Endothelial cell of umbilical vein (primary cell): ENCODE measurements at regions not wholly inside any gene's neighbourhood (a gene's known extent, or its start where the extent isn't known, plus 50 kb on each side); places are given as distances from the start of the nearest gene placed in this dataset.

Experiments
- CTCF ChIP-seq, 2 donors: IDR thresholded peaks; 1 replicate in 1 of 2; 2 replicates in 1 of 2; pipeline ENCODE4 v1.5.1; 2011; ENCODE audit warnings: low read length in 2 of 2, mild to moderate bottlenecking in 2 of 2, moderate library complexity in 2 of 2, control low read depth in 1 of 2, inconsistent platforms in 1 of 2, low read depth in 1 of 2; ENCODE audit not compliant: insufficient read depth in 1 of 2; ENCODE audit errors: extremely low read depth in 1 of 2
- EZH2 ChIP-seq: IDR thresholded peaks from 2 replicates; pipeline ENCODE4 v1.6.1; 2012; ENCODE audit warnings: borderline replicate concordance, low read depth, mild to moderate bottlenecking, moderate library complexity, low read length, inconsistent platforms; ENCODE audit not compliant: severe bottlenecking
- FOS ChIP-seq: IDR thresholded peaks from 2 replicates; pipeline ENCODE4 v1.6.1; 2011; ENCODE audit warnings: mild to moderate bottlenecking, low read length, moderate library complexity, borderline replicate concordance; ENCODE audit not compliant: insufficient read depth
- GATA2 ChIP-seq: IDR thresholded peaks from 2 replicates; pipeline ENCODE4 v1.7.0; 2011; ENCODE audit warnings: low read depth, mild to moderate bottlenecking, moderate library complexity, mixed read lengths, low read length; ENCODE audit not compliant: insufficient read length, insufficient read depth
- JUN ChIP-seq: IDR thresholded peaks from 2 replicates; pipeline ENCODE4 v1.6.1; 2011; ENCODE audit warnings: borderline replicate concordance, low read depth; ENCODE audit not compliant: insufficient read length, insufficient read depth
- MAX ChIP-seq: IDR thresholded peaks from 2 replicates; pipeline ENCODE4 v1.6.1; 2011; ENCODE audit not compliant: insufficient read depth, insufficient read length
- MYC ChIP-seq: IDR thresholded peaks from one replicate; pipeline ENCODE4 v1.6.1; 2011; ENCODE audit warnings: mild to moderate bottlenecking, low read depth, low read length
- POLR2A ChIP-seq: IDR thresholded peaks from 2 replicates; pipeline ENCODE4 v1.6.1; 2012; ENCODE audit warnings: low read depth, mild to moderate bottlenecking, control low read depth, low read length
- POLR2AphosphoS5 ChIP-seq: IDR thresholded peaks from 2 replicates; pipeline ENCODE4 v1.6.1; 2012; ENCODE audit warnings: low read depth, mild to moderate bottlenecking, control low read depth, low read length, moderate library complexity; ENCODE audit not compliant: insufficient read depth

- no peak for TF ChIP-seq EZH2
- no peak for TF ChIP-seq MYC
- TF ChIP-seq CTCF (IDR thresholded peaks at IDR 0.05; ENCODE audit: extremely low read depth in 1 of 2, insufficient read depth in 1 of 2, low read depth in 1 of 2, low read length in 2 of 2): no peak
- no peak for TF ChIP-seq FOS
- TF ChIP-seq JUN: no peak
- no peak for TF ChIP-seq POLR2A
- no peak for TF ChIP-seq GATA2
- TF ChIP-seq MAX: no peak
- TF ChIP-seq POLR2AphosphoS5: no peak
These were observed 76.4 kb upstream of the ELOVL5 start for GRCh38 chr6:53424976-53425718.
